ENCODE measurements at regions not wholly inside any gene's neighbourhood (a gene's known extent, or its start where the extent isn't known, plus 50 kb on each side); places are given as distances from the start of the nearest gene placed in this dataset.

DNA sequence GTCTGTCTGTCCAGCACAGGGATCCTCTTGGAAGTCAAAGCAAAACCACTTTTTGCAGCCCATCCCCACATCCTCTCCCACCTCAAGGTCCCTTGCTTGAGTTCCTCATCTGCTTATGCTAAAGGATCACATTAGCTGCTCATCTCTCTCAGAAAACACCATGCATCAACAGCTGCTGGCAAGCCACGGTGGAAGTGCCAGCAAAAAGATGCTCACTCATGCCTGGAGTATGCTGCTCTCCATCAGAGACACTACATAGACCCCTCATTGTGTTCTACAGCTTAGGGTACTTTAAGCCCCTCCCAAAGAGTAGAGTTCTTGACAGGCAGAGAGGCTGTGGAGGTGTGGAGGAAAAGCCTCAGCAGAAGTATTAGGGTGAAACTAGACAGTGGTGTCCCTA is 94.6 kb upstream of the COL8A1 start:
- Histone ChIP-seq H3K27me3 (no peaks in the 10 kb centered on the region), H3K4me1 (peaks cover 17 to 26% (median 20%) of the 10 kb centered on the region in 4 donors), H3K9me3 (no peaks in the 10 kb centered on the region), H3K27ac (no peak overlapping the region), H3K36me3 (no peaks in the 10 kb centered on the region), H3K4me3 (no peak overlapping the region)
- TF ChIP-seq EP300 (IDR thresholded peaks at IDR 0.05) (no peak), POLR2AphosphoS5 (IDR thresholded peaks at IDR 0.05) (no peak), POLR2A (IDR thresholded peaks at IDR 0.05) (no peak)
- TF ChIP-seq, protein P1, sequence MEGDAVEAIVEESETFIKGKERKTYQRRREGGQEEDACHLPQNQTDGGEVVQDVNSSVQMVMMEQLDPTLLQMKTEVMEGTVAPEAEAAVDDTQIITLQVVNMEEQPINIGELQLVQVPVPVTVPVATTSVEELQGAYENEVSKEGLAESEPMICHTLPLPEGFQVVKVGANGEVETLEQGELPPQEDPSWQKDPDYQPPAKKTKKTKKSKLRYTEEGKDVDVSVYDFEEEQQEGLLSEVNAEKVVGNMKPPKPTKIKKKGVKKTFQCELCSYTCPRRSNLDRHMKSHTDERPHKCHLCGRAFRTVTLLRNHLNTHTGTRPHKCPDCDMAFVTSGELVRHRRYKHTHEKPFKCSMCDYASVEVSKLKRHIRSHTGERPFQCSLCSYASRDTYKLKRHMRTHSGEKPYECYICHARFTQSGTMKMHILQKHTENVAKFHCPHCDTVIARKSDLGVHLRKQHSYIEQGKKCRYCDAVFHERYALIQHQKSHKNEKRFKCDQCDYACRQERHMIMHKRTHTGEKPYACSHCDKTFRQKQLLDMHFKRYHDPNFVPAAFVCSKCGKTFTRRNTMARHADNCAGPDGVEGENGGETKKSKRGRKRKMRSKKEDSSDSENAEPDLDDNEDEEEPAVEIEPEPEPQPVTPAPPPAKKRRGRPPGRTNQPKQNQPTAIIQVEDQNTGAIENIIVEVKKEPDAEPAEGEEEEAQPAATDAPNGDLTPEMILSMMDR (IDR thresholded peaks at IDR 0.05) = no peak
- no peak for DNase-seq
- ATAC-seq (ENCODE audit: low FRiP score in 2 of 2) = no peak
- 0% methylated on average over 1 of the region's 1 CpG for WGBS, 2 donors

DNA sequence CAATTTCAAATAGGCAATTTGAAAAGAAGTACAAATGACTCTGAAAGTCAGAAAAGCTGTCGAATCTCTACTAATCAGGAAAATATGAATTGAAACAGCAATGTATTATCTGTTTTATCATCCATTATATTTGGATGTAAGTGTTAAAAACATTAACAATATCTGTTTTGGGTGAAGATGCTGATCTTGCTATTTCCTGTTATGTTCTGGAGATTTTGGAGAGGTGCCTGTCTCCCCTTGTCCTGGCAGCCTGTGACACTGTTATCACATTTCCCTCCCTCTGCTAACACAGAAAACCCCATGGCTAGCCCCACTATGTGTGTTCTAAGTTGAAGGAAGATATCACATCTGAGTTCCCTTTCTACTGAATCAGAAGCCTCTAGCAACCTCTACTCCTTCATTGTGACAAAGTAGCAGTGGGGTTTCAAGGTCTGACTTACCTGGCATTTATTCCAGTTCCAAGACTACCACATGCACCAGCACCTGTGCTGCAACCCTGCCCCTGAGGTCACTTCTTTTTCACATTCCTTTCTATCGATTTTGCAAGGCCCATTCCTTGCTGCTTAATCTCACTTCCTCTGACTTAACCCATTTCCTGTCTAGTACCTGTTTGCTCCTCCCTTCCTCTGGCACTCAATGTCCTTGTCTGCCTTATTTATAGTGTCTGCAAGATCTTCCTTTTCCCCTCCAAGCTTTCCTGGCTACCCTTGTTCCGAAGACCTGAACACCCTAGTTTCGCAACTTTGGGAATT is 95.5 kb upstream of the COL8A1 start:
- Histone ChIP-seq H3K9me3 (no peaks in the 10 kb centered on the region), H3K27ac (peak overlapping the region in 1 of 4 donors; percentile 19), H3K4me3 (no peak overlapping the region), H3K4me1 (peaks cover 17 to 26% (median 20%) of the 10 kb centered on the region in 4 donors), H3K36me3 (no peaks in the 10 kb centered on the region), H3K27me3 (no peaks in the 10 kb centered on the region)
- no peak for DNase-seq
- ATAC-seq (ENCODE audit: low FRiP score in 2 of 2) = no peak
- TF ChIP-seq POLR2AphosphoS5 (IDR thresholded peaks at IDR 0.05) (no peak), EP300 (IDR thresholded peaks at IDR 0.05) (no peak), POLR2A (IDR thresholded peaks at IDR 0.05) (no peak)
- TF ChIP-seq, protein P1 (IDR thresholded peaks at IDR 0.05) = no peak
- 50 to 60% methylated on average over 4 of the region's 4 CpGs for WGBS, 2 donors

DNA sequence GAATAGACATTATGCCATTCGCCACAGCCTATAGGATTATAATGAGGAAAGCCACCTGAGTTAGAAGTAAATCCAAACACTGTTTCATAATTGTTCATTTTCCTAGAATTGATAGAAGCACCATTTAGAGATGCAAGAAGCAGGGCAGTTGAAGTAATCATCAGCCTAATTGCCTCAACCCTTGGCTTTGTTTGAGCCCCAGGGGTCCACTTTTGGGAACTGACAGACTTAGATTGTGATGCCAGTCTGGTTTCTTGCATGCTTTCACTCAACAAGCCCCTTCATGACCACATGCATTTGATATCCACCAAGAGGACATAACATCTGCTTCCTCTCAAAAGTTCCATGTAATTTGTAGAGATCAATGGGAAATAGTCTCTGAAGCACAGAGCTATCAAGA is 97.2 kb upstream of the COL8A1 start:
- WGBS, 2 donors = 84 to 94% methylated on average over 1 of the region's 1 CpG
- ATAC-seq (ENCODE audit: low FRiP score in 2 of 2) = no peak

DNA sequence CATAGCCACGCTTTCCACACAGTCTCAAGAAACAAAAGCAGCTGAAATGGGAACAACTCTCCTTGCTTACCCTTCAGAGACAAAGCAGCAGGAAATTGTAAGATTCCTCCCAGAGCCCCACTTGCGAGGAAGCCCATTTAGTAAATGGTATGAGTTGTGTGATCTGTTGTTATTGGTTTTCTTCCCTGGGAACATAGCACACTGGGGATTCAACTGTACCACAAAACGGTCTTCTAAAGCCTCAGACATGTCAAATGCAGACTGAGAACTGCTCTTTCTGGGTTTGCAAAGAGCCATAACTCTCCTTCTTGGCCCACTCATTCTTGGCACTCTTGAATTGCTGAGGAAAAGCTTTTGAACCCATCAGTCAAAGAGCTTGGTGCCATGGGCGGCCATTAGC is 101.0 kb upstream of the COL8A1 start:
- TF ChIP-seq POLR2AphosphoS5 (IDR thresholded peaks at IDR 0.05) (no peak), EP300 (IDR thresholded peaks at IDR 0.05) (no peak), POLR2A (IDR thresholded peaks at IDR 0.05) (no peak)
- TF ChIP-seq, protein P1 (IDR thresholded peaks at IDR 0.05) = no peak
- no peak overlapping the region for H3K27ac ChIP-seq
- H3K4me1 ChIP-seq = no peaks in the 10 kb centered on the region
- WGBS, 2 donors = 82 to 85% methylated on average over 4 of the region's 4 CpGs
- no peaks in the 10 kb centered on the region for H3K9me3 ChIP-seq
- peak in 1 of 2 donors; percentile 28 for ATAC-seq (ENCODE audit: low FRiP score in 2 of 2)
- no peaks in the 10 kb centered on the region for H3K36me3 ChIP-seq
- no peak overlapping the region for H3K4me3 ChIP-seq
- H3K27me3 ChIP-seq = no peaks in the 10 kb centered on the region
- DNase-seq = no peak

More for the DNA sequence above, 97.2 kb upstream of the COL8A1 start:
- H3K4me1 ChIP-seq = peaks cover 11 to 21% (median 16%) of the 10 kb centered on the region in 4 donors
- H3K27me3 ChIP-seq = no peaks in the 10 kb centered on the region
- TF ChIP-seq EP300 (IDR thresholded peaks at IDR 0.05) (no peak), POLR2AphosphoS5 (IDR thresholded peaks at IDR 0.05) (no peak), POLR2A (IDR thresholded peaks at IDR 0.05) (no peak)
- TF ChIP-seq, protein P1 (IDR thresholded peaks at IDR 0.05) = no peak
- no peak for DNase-seq
- H3K36me3 ChIP-seq = no peaks in the 10 kb centered on the region
- H3K9me3 ChIP-seq = no peaks in the 10 kb centered on the region
- no peak overlapping the region for H3K27ac ChIP-seq
- no peak overlapping the region for H3K4me3 ChIP-seq

Data from upper lobe of left lung (tissue), 6 donors.